H1 (cell line): ENCODE measurements at regions not wholly inside any gene's neighbourhood (a gene's known extent, or its start where the extent isn't known, plus 50 kb on each side); places are given as distances from the start of the nearest gene placed in this dataset.

Experiments
- CTCF ChIA-PET: fragments of 300-600 bp; sonication (Branson Sonifier 250); formaldehyde crosslinking; loops from one replicate; lab custom pipeline; 2021; ENCODE audit not compliant: partially characterized antibody; lab: Charles Lee
- POLR2A ChIA-PET: fragments of 300-600 bp; sonication (Branson Sonifier 250); formaldehyde crosslinking; loops from one replicate; lab custom pipeline; 2021; ENCODE audit warnings: inconsistent platforms; ENCODE audit not compliant: partially characterized antibody; lab: Charles Lee
- DNase-seq, 2 experiments: peaks; one replicate each; pipeline versions ENCODE4 v3.0.0 to v3.0.0-alpha.2; 2010 to 2022; ENCODE audit warnings: low spot score in 2 of 2, low read depth in 1 of 2, mixed read lengths in 1 of 2
- FAIRE-seq: peaks from 2 replicates; lab custom pipeline; 2011; peaks lifted over from hg19 to GRCh38; lab: Jason Lieb, UNC
- H2AFZ ChIP-seq: 2 replicates; pipeline ENCODE4 v1.8.1; 2012; ENCODE audit warnings: low read length, inconsistent platforms
- H2AK5ac ChIP-seq: 2 replicates; pipeline ENCODE4 v1.6.1; 2013; ENCODE audit warnings: low read depth, low read length
- H2BK120ac ChIP-seq: replicated peaks from 2 replicates; pipeline ENCODE3; 2013; ENCODE audit warnings: low read depth, low read length, inconsistent platforms
- H2BK12ac ChIP-seq: 2 replicates; pipeline ENCODE4 v1.6.1; 2013; ENCODE audit warnings: low read depth, low read length
- H2BK15ac ChIP-seq: 2 replicates; pipeline ENCODE4 v1.6.1; 2013; ENCODE audit warnings: low read length
- H2BK20ac ChIP-seq: 2 replicates; pipeline ENCODE4 v1.6.1; 2013; ENCODE audit warnings: low read length
- H2BK5ac ChIP-seq: 2 replicates; pipeline ENCODE4 v1.6.1; 2013; ENCODE audit warnings: low read depth, low read length
- H3K14ac ChIP-seq: 2 replicates; pipeline ENCODE4 v1.6.1; 2013; ENCODE audit warnings: inconsistent platforms; ENCODE audit not compliant: insufficient read length
- H3K18ac ChIP-seq: 2 replicates; pipeline ENCODE4 v1.6.1; 2013; ENCODE audit warnings: low read length; ENCODE audit errors: extremely low read depth
- H3K23ac ChIP-seq: 2 replicates; pipeline ENCODE4 v1.6.1; 2013; ENCODE audit warnings: inconsistent platforms; ENCODE audit not compliant: insufficient read length
- H3K23me2 ChIP-seq: 2 replicates; pipeline ENCODE4 v1.6.1; 2013; ENCODE audit warnings: low read depth, low read length
- H3K27ac ChIP-seq: 2 replicates; pipeline ENCODE4 v1.6.1; 2011; ENCODE audit warnings: low read depth, low read length, inconsistent platforms
- H3K27me3 ChIP-seq, 4 experiments: replicated peaks in 1 of 4; 1 replicate in 1 of 4; 2 replicates in 3 of 4; pipeline versions ENCODE4 v1.6.1 to v1.8.1; 2011 to 2013; ENCODE audit warnings: low read length in 3 of 4, mild to moderate bottlenecking in 3 of 4, inconsistent platforms in 2 of 4, mixed read lengths in 2 of 4, moderate library complexity in 1 of 4; ENCODE audit not compliant: control insufficient read depth in 3 of 4, insufficient read depth in 3 of 4; ENCODE audit errors: extremely low read depth in 1 of 4
- H3K36me3 ChIP-seq, 4 experiments: 2 replicates each; pipeline versions ENCODE4 v1.6.1 to v1.8.1; 2011 to 2013; ENCODE audit warnings: mild to moderate bottlenecking in 4 of 4, low read length in 3 of 4, moderate library complexity in 2 of 4, control low read depth in 1 of 4, inconsistent platforms in 1 of 4; ENCODE audit not compliant: insufficient read depth in 4 of 4, control insufficient read depth in 2 of 4
- H3K4ac ChIP-seq: replicated peaks from 2 replicates; pipeline ENCODE3; 2013; ENCODE audit warnings: low read length, low read depth, mixed read lengths, inconsistent platforms; ENCODE audit not compliant: insufficient read length
- H3K4me1 ChIP-seq, 4 experiments: replicated peaks in 1 of 4; 1 replicate in 1 of 4; 2 replicates in 3 of 4; pipeline versions ENCODE4 v1.6.1 to v1.8.1; 2011 to 2013; ENCODE audit warnings: low read length in 3 of 4, inconsistent platforms in 2 of 4, mixed read lengths in 1 of 4; ENCODE audit not compliant: insufficient read depth in 4 of 4, control insufficient read depth in 3 of 4
- H3K4me2 ChIP-seq, 2 experiments: 2 replicates each; pipeline versions ENCODE4 v1.6.1 to v1.8.1; 2011 to 2013; ENCODE audit warnings: low read depth in 2 of 2, low read length in 2 of 2, control low read depth in 1 of 2, inconsistent platforms in 1 of 2, mild to moderate bottlenecking in 1 of 2; ENCODE audit not compliant: insufficient read depth in 1 of 2
- H3K4me3 ChIP-seq, 4 experiments: fragments of 200-600, 300-600 bp in 1 of 4; sonication (generic), shearing (Covaris generic), sonication (Bioruptor Twin) in 1 of 4; 2 replicates each; pipeline versions ENCODE4 v1.5.1 to v1.8.1; 2011 to 2016; ENCODE audit warnings: low read length in 4 of 4, low read depth in 3 of 4, control low read depth in 2 of 4, inconsistent platforms in 2 of 4, mild to moderate bottlenecking in 2 of 4, mixed read lengths in 1 of 4, moderate library complexity in 1 of 4; ENCODE audit not compliant: insufficient read depth in 2 of 4; ENCODE audit errors: extremely low read depth in 1 of 4
- H3K56ac ChIP-seq: replicated peaks from 2 replicates; pipeline ENCODE3; 2013; ENCODE audit warnings: low read depth, mild to moderate bottlenecking, mixed read lengths, low read length, inconsistent platforms; ENCODE audit not compliant: insufficient read length
- H3K79me1 ChIP-seq: 2 replicates; pipeline ENCODE4 v1.6.1; 2013; ENCODE audit warnings: low read depth, low read length, control low read depth
- H3K79me2 ChIP-seq, 2 experiments: 2 replicates each; pipeline versions ENCODE4 v1.6.1 to v1.8.1; 2012 to 2013; ENCODE audit warnings: low read length in 2 of 2, mild to moderate bottlenecking in 2 of 2, inconsistent platforms in 1 of 2; ENCODE audit not compliant: insufficient read depth in 2 of 2, control insufficient read depth in 1 of 2
- H3K9ac ChIP-seq, 4 experiments: replicated peaks in 1 of 4; 1 replicate in 1 of 4; 2 replicates in 3 of 4; pipeline versions ENCODE4 v1.6.1 to v1.8.1; 2011 to 2013; ENCODE audit warnings: low read depth in 3 of 4, low read length in 3 of 4, control low read depth in 2 of 4, mild to moderate bottlenecking in 2 of 4, moderate library complexity in 2 of 4, inconsistent platforms in 1 of 4; ENCODE audit errors: extremely low read depth in 1 of 4
- H3K9me3 ChIP-seq, 2 experiments: 2 replicates each; pipeline versions ENCODE4 v1.6.1 to v1.8.1; 2012 to 2013; ENCODE audit warnings: mild to moderate bottlenecking in 2 of 2, moderate library complexity in 2 of 2, control low read depth in 1 of 2, inconsistent platforms in 1 of 2, low read depth in 1 of 2, low read length in 1 of 2, mixed read lengths in 1 of 2; ENCODE audit not compliant: insufficient read depth in 2 of 2
- H4K20me1 ChIP-seq, 2 experiments: replicated peaks in 1 of 2; 2 replicates each; pipeline versions ENCODE3 to v1.8.1; 2011 to 2013; ENCODE audit warnings: inconsistent platforms in 2 of 2, low read length in 2 of 2, mild to moderate bottlenecking in 1 of 2; ENCODE audit not compliant: insufficient read depth in 2 of 2, control insufficient read depth in 1 of 2
- H4K5ac ChIP-seq: 2 replicates; pipeline ENCODE4 v1.6.1; 2013; ENCODE audit warnings: low read length, low read depth, mixed read lengths, inconsistent platforms; ENCODE audit not compliant: insufficient read length
- H4K8ac ChIP-seq: 2 replicates; pipeline ENCODE4 v1.8.0; 2013; ENCODE audit warnings: mild to moderate bottlenecking, moderate library complexity, low read length, inconsistent platforms; ENCODE audit not compliant: insufficient read depth; ENCODE audit errors: extremely low read depth
- H4K91ac ChIP-seq: replicated peaks from 2 replicates; pipeline ENCODE3; 2013; ENCODE audit warnings: low read length, mixed read lengths, inconsistent platforms; ENCODE audit not compliant: insufficient read length
- RAD21 ChIP-seq, 2 experiments: IDR thresholded peaks in 1 of 2; conservative IDR thresholded peaks in 1 of 2; 2 replicates each; pipeline ENCODE4 v1.6.1; 2011; ENCODE audit warnings: low read depth in 2 of 2, low read length in 2 of 2, improper control_type of control experiment in 1 of 2, inconsistent platforms in 1 of 2, mild to moderate bottlenecking in 1 of 2, moderate library complexity in 1 of 2
- WGBS, 2 experiments: shearing (Covaris generic) in 1 of 2; methylation state at CpG; one replicate each; pipeline versions ENCODE4 v1.1.6 to v1.1.7; 2013 to 2015; ENCODE audit warnings: low lambda C conversion rate in 2 of 2, mixed read lengths in 2 of 2, inconsistent platforms in 1 of 2, low coverage in 1 of 2, missing lambda C conversion rate in 1 of 2; ENCODE audit not compliant: insufficient replicate concordance in 2 of 2, insufficient coverage in 1 of 2, insufficient read length in 1 of 2; ENCODE audit errors: extremely low coverage in 1 of 2, missing lambda C conversion rate in 1 of 2; 5-methylcytosine and 5-hydroxymethylcytosine counted together

GRCh38 chr6:85966828-85967227 is 324.1 kb upstream of the SYNCRIP start:
- ChIA-PET POLR2A (no interaction called here), CTCF (no interaction called here)
- FAIRE-seq: no peak
- Histone ChIP-seq H3K4ac (no peak overlapping the region), H3K9me3 (no peaks in the 10 kb centered on the region; a peak in 1 of 4 replicates), H3K79me2 (no peaks in the 10 kb centered on the region), H3K27ac (no peak overlapping the region), H2AK5ac (no peak overlapping the region), H3K56ac (no peak overlapping the region), H4K8ac (no peak overlapping the region; the same call in 1 of the 2 replicates), H3K4me3 (no peak overlapping the region), H2BK15ac (no peak overlapping the region), H4K5ac (no peak overlapping the region), H3K4me1 (no peaks in the 10 kb centered on the region), H3K9ac (no peak overlapping the region), H2BK20ac (no peak overlapping the region), H3K36me3 (no peaks in the 10 kb centered on the region), H3K79me1 (no peaks in the 10 kb centered on the region), H4K91ac (no peak overlapping the region)
- no peak for DNase-seq
- no peak for TF ChIP-seq RAD21 (IDR thresholded peaks at IDR 0.05 in 1 of 2, conservative IDR thresholded peaks at IDR 0.05 in 1 of 2; ENCODE audit: low read depth in 2 of 2, low read length in 2 of 2)
- TF ChIP-seq, all 59 proteins: peak for 0
- H3K23me2 ChIP-seq: no peaks in the 10 kb centered on the region
- no peaks in the 10 kb centered on the region for H4K20me1 ChIP-seq
- H3K14ac ChIP-seq: no peak overlapping the region
- no peak overlapping the region for H2BK5ac ChIP-seq
- no peak overlapping the region for H3K23ac ChIP-seq
- H3K4me2 ChIP-seq: no peak overlapping the region
- H2BK12ac ChIP-seq: no peak overlapping the region
- no peak overlapping the region for H2BK120ac ChIP-seq
- no peak overlapping the region for H3K18ac ChIP-seq
- no peaks in the 10 kb centered on the region for H3K27me3 ChIP-seq
- 71% methylated on average over 5 of the region's 5 CpGs; no CpG with 5 or more reads in 1 of the 2 experiments for WGBS, 2 experiments
- H2AFZ ChIP-seq: no peak overlapping the region
